ENCODE measurements at regions not wholly inside any gene's neighbourhood (a gene's known extent, or its start where the extent isn't known, plus 50 kb on each side); places are given as distances from the start of the nearest gene placed in this dataset.

GRCh38 chr14:24693353-24693737 lies 59.4 kb upstream of the GZMB start:
- TF ChIP-seq POLR2AphosphoS5 (IDR thresholded peaks at IDR 0.05; ENCODE audit: borderline replicate concordance, low read depth, low read length), result no peak
- TF ChIP-seq EZH2 (IDR thresholded peaks at IDR 0.05), result no peak
- no peak for TF ChIP-seq FOXP2 (optimal IDR thresholded peaks at IDR 0.05; ENCODE audit: control extremely low read depth, extremely low read length, insufficient read depth)

Measured in SK-N-MC (cell line).